GM23338 (cell line): ENCODE measurements at regions not wholly inside any gene's neighbourhood (a gene's known extent, or its start where the extent isn't known, plus 50 kb on each side); places are given as distances from the start of the nearest gene placed in this dataset.

Source experiments
- CREB1 ChIP-seq: fragments of 250-450 bp; sonication (Bioruptor Pico); IDR thresholded peaks from 2 replicates; pipeline ENCODE4 v1.5.0; 2020; ENCODE audit warnings: low read depth, mild to moderate bottlenecking, moderate library complexity
- ETS1 ChIP-seq: IDR thresholded peaks from 2 replicates; pipeline ENCODE4 v1.6.1; 2016; ENCODE audit warnings: antibody characterized with exemption
- EZH2phosphoT487 ChIP-seq: fragments of 200-600 bp; sonication (generic); IDR thresholded peaks from one replicate; pipeline ENCODE4 v1.8.1; 2018; ENCODE audit warnings: antibody characterized with exemption; ENCODE audit not compliant: unreplicated experiment
- JUNB ChIP-seq: IDR thresholded peaks from one replicate; pipeline ENCODE4 v1.6.1; 2016; ENCODE audit warnings: antibody characterized with exemption; ENCODE audit not compliant: unreplicated experiment
- NANOG ChIP-seq: IDR thresholded peaks from 2 replicates; pipeline ENCODE4 v1.6.1; 2016; ENCODE audit warnings: antibody characterized with exemption, borderline replicate concordance
- REST ChIP-seq: IDR thresholded peaks from one replicate; pipeline ENCODE4 v1.6.1; 2018; ENCODE audit warnings: antibody characterized with exemption; ENCODE audit not compliant: unreplicated experiment
- STAT1 ChIP-seq: IDR thresholded peaks from one replicate; pipeline ENCODE4 v1.6.1; 2016; ENCODE audit warnings: antibody characterized with exemption; ENCODE audit not compliant: unreplicated experiment
- ZNF114 ChIP-seq: fragments of 250-450 bp; sonication (Bioruptor Pico); IDR thresholded peaks from 2 replicates; pipeline ENCODE4 v1.5.0; 2020; ENCODE audit warnings: mild to moderate bottlenecking, moderate library complexity
- ZNF331 ChIP-seq: fragments of 250-450 bp; sonication (Bioruptor Pico); IDR thresholded peaks from 2 replicates; pipeline ENCODE4 v1.5.0; 2020; ENCODE audit warnings: low read depth, mild to moderate bottlenecking, moderate library complexity
- ZNF462 ChIP-seq: fragments of 250-450 bp; sonication (Bioruptor Pico); IDR thresholded peaks from 2 replicates; pipeline ENCODE4 v1.5.0; 2020; ENCODE audit warnings: mild to moderate bottlenecking, moderate library complexity

GRCh38 chr13:96925916-96926628 is 68.2 kb downstream of the OXGR1 start (continued):
- TF ChIP-seq ZNF462 (CRISPR knock-in tag) (no peak), REST (no peak), ZNF331 (no peak), ETS1 (no peak), JUNB (no peak), NANOG (no peak), ZNF114 (CRISPR knock-in tag) (no peak), CREB1 (no peak), EZH2phosphoT487 (no peak), STAT1 (no peak)
